ENCODE measurements at regions not wholly inside any gene's neighbourhood (a gene's known extent, or its start where the extent isn't known, plus 50 kb on each side); places are given as distances from the start of the nearest gene placed in this dataset.

DNA sequence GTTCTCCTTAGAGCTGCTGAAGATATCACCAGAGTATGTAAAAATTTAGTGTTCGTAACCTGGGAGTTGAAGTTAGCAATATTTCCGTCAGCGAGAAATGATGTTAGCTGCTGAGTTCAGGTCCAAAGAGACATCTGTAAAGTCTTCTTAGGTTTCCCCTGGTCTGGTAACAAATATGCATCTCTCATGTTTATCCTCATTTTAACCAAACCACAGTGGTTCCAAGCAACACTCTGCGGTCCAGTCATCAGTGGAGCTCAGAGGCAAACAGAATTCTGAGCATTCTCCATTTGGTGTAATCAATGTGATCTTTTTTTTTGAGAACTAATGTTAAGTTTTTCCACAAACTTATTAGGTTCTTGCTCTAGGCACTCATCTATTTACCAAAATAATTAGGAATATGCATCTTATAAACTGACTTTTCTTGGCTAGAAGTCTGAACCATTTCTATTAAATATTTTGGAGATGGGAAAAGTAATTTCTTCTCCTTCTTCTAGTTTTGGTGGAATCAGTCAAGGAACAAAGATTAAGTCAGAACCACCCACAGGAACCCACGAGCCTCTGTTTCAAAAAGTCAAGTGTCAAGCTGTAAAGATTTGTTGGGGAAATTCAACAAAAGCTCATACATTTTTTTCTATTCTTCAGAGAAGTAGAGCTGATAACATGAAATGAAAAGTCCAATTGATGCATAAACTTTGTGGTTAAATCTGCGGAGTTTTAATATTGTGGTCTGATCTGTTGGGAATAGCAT is 64.7 kb downstream of the IFNG start:
- TF ChIP-seq, protein P1, sequence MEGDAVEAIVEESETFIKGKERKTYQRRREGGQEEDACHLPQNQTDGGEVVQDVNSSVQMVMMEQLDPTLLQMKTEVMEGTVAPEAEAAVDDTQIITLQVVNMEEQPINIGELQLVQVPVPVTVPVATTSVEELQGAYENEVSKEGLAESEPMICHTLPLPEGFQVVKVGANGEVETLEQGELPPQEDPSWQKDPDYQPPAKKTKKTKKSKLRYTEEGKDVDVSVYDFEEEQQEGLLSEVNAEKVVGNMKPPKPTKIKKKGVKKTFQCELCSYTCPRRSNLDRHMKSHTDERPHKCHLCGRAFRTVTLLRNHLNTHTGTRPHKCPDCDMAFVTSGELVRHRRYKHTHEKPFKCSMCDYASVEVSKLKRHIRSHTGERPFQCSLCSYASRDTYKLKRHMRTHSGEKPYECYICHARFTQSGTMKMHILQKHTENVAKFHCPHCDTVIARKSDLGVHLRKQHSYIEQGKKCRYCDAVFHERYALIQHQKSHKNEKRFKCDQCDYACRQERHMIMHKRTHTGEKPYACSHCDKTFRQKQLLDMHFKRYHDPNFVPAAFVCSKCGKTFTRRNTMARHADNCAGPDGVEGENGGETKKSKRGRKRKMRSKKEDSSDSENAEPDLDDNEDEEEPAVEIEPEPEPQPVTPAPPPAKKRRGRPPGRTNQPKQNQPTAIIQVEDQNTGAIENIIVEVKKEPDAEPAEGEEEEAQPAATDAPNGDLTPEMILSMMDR (IDR thresholded peaks at IDR 0.05), result no peak
- no peak for TF ChIP-seq EZH2 (IDR thresholded peaks at IDR 0.05; ENCODE audit: borderline replicate concordance, insufficient read depth, low read depth, low read length, poor library complexity, severe bottlenecking)
